H1 (cell line): ENCODE measurements at regions not wholly inside any gene's neighbourhood (a gene's known extent, or its start where the extent isn't known, plus 50 kb on each side); places are given as distances from the start of the nearest gene placed in this dataset.
A peak's percentile ranks its signal among the peaks of the same experiment; 100 is the strongest.

ENCODE experiments used
- BRCA1 ChIP-seq: IDR thresholded peaks from 2 replicates; pipeline ENCODE4 v1.6.1; 2012; ENCODE audit warnings: low read depth, low read length, improper control_type of control experiment
- CBX8 ChIP-seq: fragments of 300-800, 300-1000 bp; sonication (generic); IDR thresholded peaks from 2 replicates; pipeline ENCODE4 v1.7.1; 2016; ENCODE audit warnings: low read depth, low read length, borderline replicate concordance
- CEBPB ChIP-seq: IDR thresholded peaks from 2 replicates; pipeline ENCODE4 v1.6.1; 2012; ENCODE audit warnings: low read depth, low read length
- CHD1 ChIP-seq: IDR thresholded peaks from 2 replicates; pipeline ENCODE4 v1.6.1; 2012; ENCODE audit warnings: low read depth, low read length, improper control_type of control experiment
- CHD2 ChIP-seq: IDR thresholded peaks from 2 replicates; pipeline ENCODE4 v1.6.1; 2012; ENCODE audit warnings: low read length, improper control_type of control experiment
- CTCF ChIP-seq, 3 experiments: IDR thresholded peaks; 1 replicate in 2 of 3; 2 replicates in 1 of 3; pipeline versions ENCODE4 v1.5.1 to v1.6.1; 2011; ENCODE audit warnings: low read length in 3 of 3, mild to moderate bottlenecking in 3 of 3, inconsistent platforms in 2 of 3, low read depth in 1 of 3, moderate library complexity in 1 of 3; ENCODE audit not compliant: insufficient read depth in 1 of 3; ENCODE audit errors: control extremely low read depth in 1 of 3
- HDAC2 ChIP-seq, 2 experiments: fragments of 300-600 bp in 1 of 2; sonication (generic) in 1 of 2; IDR thresholded peaks; 2 replicates each; pipeline ENCODE4 v1.6.1; 2011 to 2012; ENCODE audit warnings: low read depth in 2 of 2, low read length in 2 of 2, mild to moderate bottlenecking in 2 of 2, moderate library complexity in 2 of 2, borderline replicate concordance in 1 of 2, inconsistent platforms in 1 of 2
- HDAC6 ChIP-seq: IDR thresholded peaks from one replicate; pipeline ENCODE4 v1.7.1; 2012; ENCODE audit warnings: low read depth, mild to moderate bottlenecking, inconsistent platforms, low read length, moderate library complexity
- KDM1A ChIP-seq: fragments of 200-600, 300-600 bp; sonication (generic); IDR thresholded peaks from 2 replicates; pipeline ENCODE4 v1.7.1; 2016; ENCODE audit warnings: mild to moderate bottlenecking, low read length, borderline replicate concordance
- MAX ChIP-seq: IDR thresholded peaks from 2 replicates; pipeline ENCODE4 v1.6.1; 2012; ENCODE audit warnings: inconsistent platforms
- NANOG ChIP-seq: IDR thresholded peaks from 2 replicates; pipeline ENCODE4 v1.6.1; 2011; ENCODE audit warnings: low read length, low read depth, mild to moderate bottlenecking, inconsistent platforms; ENCODE audit not compliant: insufficient read depth, poor library complexity, severe bottlenecking
- PHF8 ChIP-seq: fragments of 200-600 bp; sonication (generic); conservative IDR thresholded peaks from 2 replicates; pipeline ENCODE4 v1.7.1; 2012; ENCODE audit warnings: low read depth, mild to moderate bottlenecking, inconsistent platforms, low read length, moderate library complexity
- SIN3A ChIP-seq, 2 experiments: IDR thresholded peaks in 1 of 2; conservative IDR thresholded peaks in 1 of 2; 2 replicates each; pipeline ENCODE4 v1.6.1; 2011 to 2012; ENCODE audit warnings: low read length in 2 of 2, improper control_type of control experiment in 1 of 2, low read depth in 1 of 2, mild to moderate bottlenecking in 1 of 2
- TCF12 ChIP-seq: IDR thresholded peaks from 2 replicates; pipeline ENCODE4 v1.6.1; 2011; ENCODE audit warnings: low read depth, mild to moderate bottlenecking, low read length
- TEAD4 ChIP-seq: IDR thresholded peaks from 2 replicates; pipeline ENCODE4 v1.6.1; 2012; ENCODE audit warnings: low read depth, low read length, inconsistent platforms, mixed read lengths
- YY1 ChIP-seq: IDR thresholded peaks from 2 replicates; pipeline ENCODE4 v1.6.1; 2011; ENCODE audit warnings: low read depth, mild to moderate bottlenecking, low read length
- TF ChIP-seq, protein P1 (sequence below): IDR thresholded peaks from 2 replicates; pipeline ENCODE4 v1.6.1; 2011; ENCODE audit warnings: low read length, improper control_type of control experiment
- TF ChIP-seq, protein P2 (sequence below): IDR thresholded peaks from 2 replicates; pipeline ENCODE4 v1.6.1; 2012; ENCODE audit warnings: low read length, inconsistent platforms

GRCh38 chr1:112803906-112804762 lies 89.0 kb upstream of the PPM1J start (continued):
- TF ChIP-seq CTCF (IDR thresholded peaks at IDR 0.05; ENCODE audit: control extremely low read depth in 1 of 3, insufficient read depth in 1 of 3, low read depth in 1 of 3, low read length in 3 of 3): peak; percentile 98 to 99 (median 98)
- TF ChIP-seq PHF8: no peak
- TF ChIP-seq SIN3A (conservative IDR thresholded peaks at IDR 0.05 in 1 of 2, IDR thresholded peaks at IDR 0.05 in 1 of 2; ENCODE audit: low read depth in 1 of 2, low read length in 2 of 2): no peak
- peak; percentile 78; the same call in 1 of the 2 replicates for TF ChIP-seq TEAD4
- no peak for TF ChIP-seq TCF12
- no peak for TF ChIP-seq CHD2
- no peak for TF ChIP-seq KDM1A
- TF ChIP-seq, protein P1, sequence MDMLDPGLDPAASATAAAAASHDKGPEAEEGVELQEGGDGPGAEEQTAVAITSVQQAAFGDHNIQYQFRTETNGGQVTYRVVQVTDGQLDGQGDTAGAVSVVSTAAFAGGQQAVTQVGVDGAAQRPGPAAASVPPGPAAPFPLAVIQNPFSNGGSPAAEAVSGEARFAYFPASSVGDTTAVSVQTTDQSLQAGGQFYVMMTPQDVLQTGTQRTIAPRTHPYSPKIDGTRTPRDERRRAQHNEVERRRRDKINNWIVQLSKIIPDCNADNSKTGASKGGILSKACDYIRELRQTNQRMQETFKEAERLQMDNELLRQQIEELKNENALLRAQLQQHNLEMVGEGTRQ: no peak
- TF ChIP-seq HDAC2 (IDR thresholded peaks at IDR 0.05; ENCODE audit: borderline replicate concordance in 1 of 2, low read depth in 2 of 2, low read length in 2 of 2): no peak
- TF ChIP-seq BRCA1: no peak
- TF ChIP-seq CHD1: no peak
- TF ChIP-seq CBX8: no peak
- no peak for TF ChIP-seq HDAC6
- TF ChIP-seq MAX: peak; percentile 51; the same call in 1 of the 2 replicates
- TF ChIP-seq, protein P2, sequence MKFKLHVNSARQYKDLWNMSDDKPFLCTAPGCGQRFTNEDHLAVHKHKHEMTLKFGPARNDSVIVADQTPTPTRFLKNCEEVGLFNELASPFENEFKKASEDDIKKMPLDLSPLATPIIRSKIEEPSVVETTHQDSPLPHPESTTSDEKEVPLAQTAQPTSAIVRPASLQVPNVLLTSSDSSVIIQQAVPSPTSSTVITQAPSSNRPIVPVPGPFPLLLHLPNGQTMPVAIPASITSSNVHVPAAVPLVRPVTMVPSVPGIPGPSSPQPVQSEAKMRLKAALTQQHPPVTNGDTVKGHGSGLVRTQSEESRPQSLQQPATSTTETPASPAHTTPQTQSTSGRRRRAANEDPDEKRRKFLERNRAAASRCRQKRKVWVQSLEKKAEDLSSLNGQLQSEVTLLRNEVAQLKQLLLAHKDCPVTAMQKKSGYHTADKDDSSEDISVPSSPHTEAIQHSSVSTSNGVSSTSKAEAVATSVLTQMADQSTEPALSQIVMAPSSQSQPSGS: 0 out of 2 replicates have a peak, but pooled peaks have one; percentile 54
- TF ChIP-seq YY1: 0 out of 2 replicates have a peak, but pooled peaks have one; percentile 23
- no peak for TF ChIP-seq NANOG
- TF ChIP-seq CEBPB: no peak
